Mammary epithelial cell (primary cell): ENCODE measurements at regions not wholly inside any gene's neighbourhood (a gene's known extent, or its start where the extent isn't known, plus 50 kb on each side); places are given as distances from the start of the nearest gene placed in this dataset.

ENCODE experiments used
- EZH2 ChIP-seq: IDR thresholded peaks from 2 replicates; pipeline ENCODE4 v1.6.1; 2012; ENCODE audit warnings: low read length, inconsistent platforms, borderline replicate concordance
- TF ChIP-seq, protein P1 (sequence below), 2 donors: IDR thresholded peaks in 1 of 2; conservative IDR thresholded peaks in 1 of 2; 2 replicates each; pipeline ENCODE4 v1.5.1; 2011 to 2012; ENCODE audit warnings: inconsistent platforms in 2 of 2, low read length in 2 of 2, mild to moderate bottlenecking in 2 of 2, control low read depth in 1 of 2, low read depth in 1 of 2; ENCODE audit not compliant: insufficient read depth in 1 of 2; ENCODE audit errors: extremely low read depth in 1 of 2

DNA sequence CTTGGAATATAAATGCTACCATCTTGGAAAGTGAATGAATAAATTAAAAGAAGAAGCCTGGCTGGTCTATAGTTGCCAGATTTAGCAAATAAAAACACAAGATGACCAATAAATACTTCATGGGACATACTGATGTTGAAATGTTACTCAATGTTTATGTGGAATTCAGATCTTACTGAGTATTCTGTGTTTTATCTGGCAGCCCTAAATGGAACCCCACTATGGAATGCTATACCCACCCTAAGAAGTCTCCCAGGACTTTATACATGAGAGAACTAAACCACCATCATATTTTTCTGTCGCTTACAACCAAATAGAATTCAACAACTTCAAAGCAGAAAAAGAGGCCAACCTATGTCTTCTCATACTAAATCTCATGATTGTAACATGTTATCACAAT is 177.6 kb upstream of the HMCN1 start:
- TF ChIP-seq EZH2, result no peak
- TF ChIP-seq, protein P1, sequence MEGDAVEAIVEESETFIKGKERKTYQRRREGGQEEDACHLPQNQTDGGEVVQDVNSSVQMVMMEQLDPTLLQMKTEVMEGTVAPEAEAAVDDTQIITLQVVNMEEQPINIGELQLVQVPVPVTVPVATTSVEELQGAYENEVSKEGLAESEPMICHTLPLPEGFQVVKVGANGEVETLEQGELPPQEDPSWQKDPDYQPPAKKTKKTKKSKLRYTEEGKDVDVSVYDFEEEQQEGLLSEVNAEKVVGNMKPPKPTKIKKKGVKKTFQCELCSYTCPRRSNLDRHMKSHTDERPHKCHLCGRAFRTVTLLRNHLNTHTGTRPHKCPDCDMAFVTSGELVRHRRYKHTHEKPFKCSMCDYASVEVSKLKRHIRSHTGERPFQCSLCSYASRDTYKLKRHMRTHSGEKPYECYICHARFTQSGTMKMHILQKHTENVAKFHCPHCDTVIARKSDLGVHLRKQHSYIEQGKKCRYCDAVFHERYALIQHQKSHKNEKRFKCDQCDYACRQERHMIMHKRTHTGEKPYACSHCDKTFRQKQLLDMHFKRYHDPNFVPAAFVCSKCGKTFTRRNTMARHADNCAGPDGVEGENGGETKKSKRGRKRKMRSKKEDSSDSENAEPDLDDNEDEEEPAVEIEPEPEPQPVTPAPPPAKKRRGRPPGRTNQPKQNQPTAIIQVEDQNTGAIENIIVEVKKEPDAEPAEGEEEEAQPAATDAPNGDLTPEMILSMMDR (conservative IDR thresholded peaks at IDR 0.05 in 1 of 2, IDR thresholded peaks at IDR 0.05 in 1 of 2; ENCODE audit: extremely low read depth in 1 of 2, insufficient read depth in 1 of 2, low read depth in 1 of 2, low read length in 2 of 2), result no peak
